OCI-LY7 (cell line): ENCODE measurements at regions not wholly inside any gene's neighbourhood (a gene's known extent, or its start where the extent isn't known, plus 50 kb on each side); places are given as distances from the start of the nearest gene placed in this dataset.

Experiments used
- EZH2phosphoT487 ChIP-seq: fragments of 200-600 bp; sonication (generic); IDR thresholded peaks from 2 replicates; pipeline ENCODE4 v1.6.1; 2018; ENCODE audit warnings: low read depth, borderline replicate concordance, mild to moderate bottlenecking, mixed run types, antibody characterized with exemption, low read length, moderate library complexity, mixed read lengths
- TF ChIP-seq, protein P1 (sequence below): fragments of 200-600 bp; sonication (generic); conservative IDR thresholded peaks from 2 replicates; pipeline ENCODE4 v1.5.1; 2014; ENCODE audit warnings: mild to moderate bottlenecking, antibody characterized with exemption, low read length, moderate library complexity, mixed read lengths

DNA sequence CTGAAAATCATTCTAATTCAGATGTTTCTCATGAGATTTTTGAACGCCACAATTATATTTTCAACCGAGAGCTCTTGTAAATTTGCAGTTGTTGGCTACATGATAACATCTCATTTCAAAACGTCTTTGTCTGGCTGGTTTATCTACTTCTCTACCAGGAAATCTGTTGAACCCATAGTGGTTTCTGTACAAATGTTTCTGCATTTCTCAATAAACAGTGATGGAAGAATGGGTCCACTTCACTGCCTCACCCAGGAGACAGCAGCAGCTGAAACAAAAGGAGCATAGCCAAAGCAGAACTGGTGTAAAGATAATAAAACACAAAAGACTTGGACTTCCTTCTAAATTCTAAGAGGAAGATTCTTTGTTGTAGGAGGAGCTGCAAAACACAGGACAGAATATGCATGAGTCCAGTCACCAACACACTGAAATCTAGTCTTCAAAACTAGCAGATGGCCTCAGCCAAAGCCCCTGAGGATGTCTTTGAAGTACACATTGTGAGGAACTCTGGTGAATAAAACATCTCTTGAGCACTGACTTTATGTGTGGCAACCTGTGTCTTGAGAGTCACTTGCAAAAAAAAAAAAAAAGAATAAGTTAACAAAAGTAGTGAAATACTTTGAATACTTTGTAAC, 68.6 kb upstream of the FGF14 start:
- TF ChIP-seq, protein P1, sequence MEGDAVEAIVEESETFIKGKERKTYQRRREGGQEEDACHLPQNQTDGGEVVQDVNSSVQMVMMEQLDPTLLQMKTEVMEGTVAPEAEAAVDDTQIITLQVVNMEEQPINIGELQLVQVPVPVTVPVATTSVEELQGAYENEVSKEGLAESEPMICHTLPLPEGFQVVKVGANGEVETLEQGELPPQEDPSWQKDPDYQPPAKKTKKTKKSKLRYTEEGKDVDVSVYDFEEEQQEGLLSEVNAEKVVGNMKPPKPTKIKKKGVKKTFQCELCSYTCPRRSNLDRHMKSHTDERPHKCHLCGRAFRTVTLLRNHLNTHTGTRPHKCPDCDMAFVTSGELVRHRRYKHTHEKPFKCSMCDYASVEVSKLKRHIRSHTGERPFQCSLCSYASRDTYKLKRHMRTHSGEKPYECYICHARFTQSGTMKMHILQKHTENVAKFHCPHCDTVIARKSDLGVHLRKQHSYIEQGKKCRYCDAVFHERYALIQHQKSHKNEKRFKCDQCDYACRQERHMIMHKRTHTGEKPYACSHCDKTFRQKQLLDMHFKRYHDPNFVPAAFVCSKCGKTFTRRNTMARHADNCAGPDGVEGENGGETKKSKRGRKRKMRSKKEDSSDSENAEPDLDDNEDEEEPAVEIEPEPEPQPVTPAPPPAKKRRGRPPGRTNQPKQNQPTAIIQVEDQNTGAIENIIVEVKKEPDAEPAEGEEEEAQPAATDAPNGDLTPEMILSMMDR = no peak
- TF ChIP-seq EZH2phosphoT487 = no peak
